ENCODE measurements at regions not wholly inside any gene's neighbourhood (a gene's known extent, or its start where the extent isn't known, plus 50 kb on each side); places are given as distances from the start of the nearest gene placed in this dataset.

DNA sequence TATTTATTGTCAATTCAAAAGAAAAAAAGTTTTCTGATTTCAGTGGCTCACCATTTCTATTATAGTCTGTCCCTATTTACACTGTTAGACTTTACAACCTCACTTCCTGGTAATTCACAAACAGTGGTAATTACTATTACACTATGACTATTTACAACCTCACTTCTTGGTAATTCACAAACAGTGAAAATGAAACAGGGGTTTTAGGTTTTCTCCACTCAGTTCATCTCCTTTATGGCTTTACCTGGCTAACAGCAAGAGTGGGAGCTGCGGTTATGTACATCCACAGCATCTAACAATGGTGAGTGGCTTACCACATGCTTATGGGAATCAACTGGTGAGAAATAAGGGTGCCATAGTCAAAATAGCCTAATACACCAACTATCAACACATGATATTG is 166.4 kb downstream of the CASP12 start:
- TF ChIP-seq, protein P1, sequence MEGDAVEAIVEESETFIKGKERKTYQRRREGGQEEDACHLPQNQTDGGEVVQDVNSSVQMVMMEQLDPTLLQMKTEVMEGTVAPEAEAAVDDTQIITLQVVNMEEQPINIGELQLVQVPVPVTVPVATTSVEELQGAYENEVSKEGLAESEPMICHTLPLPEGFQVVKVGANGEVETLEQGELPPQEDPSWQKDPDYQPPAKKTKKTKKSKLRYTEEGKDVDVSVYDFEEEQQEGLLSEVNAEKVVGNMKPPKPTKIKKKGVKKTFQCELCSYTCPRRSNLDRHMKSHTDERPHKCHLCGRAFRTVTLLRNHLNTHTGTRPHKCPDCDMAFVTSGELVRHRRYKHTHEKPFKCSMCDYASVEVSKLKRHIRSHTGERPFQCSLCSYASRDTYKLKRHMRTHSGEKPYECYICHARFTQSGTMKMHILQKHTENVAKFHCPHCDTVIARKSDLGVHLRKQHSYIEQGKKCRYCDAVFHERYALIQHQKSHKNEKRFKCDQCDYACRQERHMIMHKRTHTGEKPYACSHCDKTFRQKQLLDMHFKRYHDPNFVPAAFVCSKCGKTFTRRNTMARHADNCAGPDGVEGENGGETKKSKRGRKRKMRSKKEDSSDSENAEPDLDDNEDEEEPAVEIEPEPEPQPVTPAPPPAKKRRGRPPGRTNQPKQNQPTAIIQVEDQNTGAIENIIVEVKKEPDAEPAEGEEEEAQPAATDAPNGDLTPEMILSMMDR (IDR thresholded peaks at IDR 0.05; ENCODE audit: low read depth, low read length): no peak
- TF ChIP-seq POLR2A (IDR thresholded peaks at IDR 0.05; ENCODE audit: extremely low read depth, insufficient read length): no peak
- TF ChIP-seq, protein P2, sequence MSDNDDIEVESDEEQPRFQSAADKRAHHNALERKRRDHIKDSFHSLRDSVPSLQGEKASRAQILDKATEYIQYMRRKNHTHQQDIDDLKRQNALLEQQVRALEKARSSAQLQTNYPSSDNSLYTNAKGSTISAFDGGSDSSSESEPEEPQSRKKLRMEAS (IDR thresholded peaks at IDR 0.05; ENCODE audit: low read depth, low read length): no peak
